ENCODE measurements at regions not wholly inside any gene's neighbourhood (a gene's known extent, or its start where the extent isn't known, plus 50 kb on each side); places are given as distances from the start of the nearest gene placed in this dataset.

DNA sequence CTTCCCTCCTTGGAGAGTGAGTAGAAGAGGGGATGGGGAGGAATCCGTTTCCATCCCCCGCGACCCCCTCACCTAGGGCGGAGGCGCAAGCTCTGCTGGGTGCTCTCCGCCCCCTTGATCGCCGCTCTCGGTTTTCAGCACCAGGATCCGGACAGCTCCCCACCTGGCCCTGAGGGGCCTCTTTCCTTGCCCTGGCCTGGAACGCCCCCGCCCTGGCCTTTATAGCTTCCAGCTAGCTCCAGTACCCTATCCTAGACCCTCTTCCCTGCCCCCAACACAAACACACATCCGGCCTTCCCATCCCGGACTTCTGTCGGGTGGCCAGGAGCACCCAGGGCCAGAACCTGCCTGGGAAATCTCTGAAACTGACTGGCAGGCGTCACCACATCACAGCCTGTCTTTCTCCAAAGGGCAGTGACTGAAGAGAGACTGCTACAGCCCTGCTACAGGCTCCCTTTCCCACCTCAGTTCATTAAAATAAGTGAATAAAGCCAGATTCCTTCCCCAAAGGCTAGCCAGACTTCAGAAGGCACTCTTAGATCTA lies 72.3 kb upstream of the LEP start:
- DNase-seq = no peak

- DNase-seq = no peak
Observed at GRCh38 chr7:128170461-128170860, 70.6 kb upstream of the LEP start.

- no peak for DNase-seq
Observed at GRCh38 chr7:128171342-128171918, 69.6 kb upstream of the LEP start.

- no peak for DNase-seq
Observed at GRCh38 chr7:128172151-128172550, 68.9 kb upstream of the LEP start.

DNA sequence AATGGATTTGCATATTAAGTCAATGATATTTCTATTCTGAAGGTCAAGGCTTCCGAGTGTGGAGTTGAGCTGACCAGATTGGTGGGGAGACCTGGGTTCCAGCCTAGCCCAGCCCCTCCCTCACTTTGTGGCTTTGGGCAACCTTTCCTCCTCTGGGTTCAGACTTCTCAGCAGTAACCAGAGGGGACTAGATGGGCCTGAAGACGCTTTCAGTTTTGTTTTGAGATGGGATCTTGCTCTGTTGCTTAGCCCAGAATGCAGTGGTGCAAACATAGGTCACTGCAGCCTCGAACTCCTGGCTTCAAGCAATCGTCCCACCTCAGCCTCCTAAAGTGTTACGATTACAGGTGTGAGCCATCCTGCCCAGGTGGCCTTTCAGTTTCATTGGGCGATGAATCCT lies 68.1 kb upstream of the LEP start:
- DNase-seq = no peak

DNA sequence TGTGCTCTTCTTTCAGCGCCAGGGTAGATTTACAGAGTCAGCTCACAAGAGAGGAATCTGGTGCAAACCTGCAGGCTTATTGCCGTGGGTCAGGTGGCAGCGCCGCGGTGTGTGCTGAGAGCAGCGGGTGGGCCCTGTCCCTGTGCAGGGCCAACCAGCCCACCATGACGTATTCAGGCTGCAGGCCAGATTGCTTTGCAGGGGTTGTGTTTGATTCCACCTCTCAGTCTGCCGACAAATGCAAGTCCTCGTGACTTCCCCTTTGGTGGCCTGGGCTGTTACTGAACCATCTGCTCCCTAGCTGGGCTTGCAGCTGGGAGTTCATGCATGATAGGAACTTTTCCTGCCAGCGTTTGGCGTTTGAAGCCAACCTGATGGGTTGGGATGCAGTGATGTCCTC lies 66.7 kb upstream of the LEP start:
- DNase-seq = no peak

- no peak for DNase-seq
Observed at GRCh38 chr7:128176696-128177095, 64.4 kb upstream of the LEP start.

- DNase-seq = no peak
Observed at GRCh38 chr7:128177768-128178550, 63.1 kb upstream of the LEP start.

DNA sequence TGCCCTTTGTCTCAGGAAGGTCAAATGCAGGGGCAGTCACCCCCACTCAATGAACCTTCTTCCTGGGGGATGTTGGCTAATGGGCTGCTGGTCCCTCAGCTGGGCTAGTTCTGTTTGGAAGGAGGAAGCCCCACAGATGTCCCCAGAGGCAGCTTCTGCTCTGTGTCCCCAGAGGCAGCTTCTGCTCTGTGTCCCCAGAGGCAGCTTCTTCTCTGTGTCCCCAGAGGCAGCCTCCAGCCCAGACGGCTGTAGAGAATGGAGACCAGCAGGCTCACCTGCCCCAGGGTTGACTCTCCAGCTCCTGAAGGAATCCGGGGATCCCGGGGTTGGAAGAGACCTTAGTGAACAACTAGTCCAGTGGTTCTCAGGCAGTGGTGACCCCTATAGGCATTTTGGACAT lies 62.5 kb upstream of the LEP start:
- DNase-seq = no peak

DNA sequence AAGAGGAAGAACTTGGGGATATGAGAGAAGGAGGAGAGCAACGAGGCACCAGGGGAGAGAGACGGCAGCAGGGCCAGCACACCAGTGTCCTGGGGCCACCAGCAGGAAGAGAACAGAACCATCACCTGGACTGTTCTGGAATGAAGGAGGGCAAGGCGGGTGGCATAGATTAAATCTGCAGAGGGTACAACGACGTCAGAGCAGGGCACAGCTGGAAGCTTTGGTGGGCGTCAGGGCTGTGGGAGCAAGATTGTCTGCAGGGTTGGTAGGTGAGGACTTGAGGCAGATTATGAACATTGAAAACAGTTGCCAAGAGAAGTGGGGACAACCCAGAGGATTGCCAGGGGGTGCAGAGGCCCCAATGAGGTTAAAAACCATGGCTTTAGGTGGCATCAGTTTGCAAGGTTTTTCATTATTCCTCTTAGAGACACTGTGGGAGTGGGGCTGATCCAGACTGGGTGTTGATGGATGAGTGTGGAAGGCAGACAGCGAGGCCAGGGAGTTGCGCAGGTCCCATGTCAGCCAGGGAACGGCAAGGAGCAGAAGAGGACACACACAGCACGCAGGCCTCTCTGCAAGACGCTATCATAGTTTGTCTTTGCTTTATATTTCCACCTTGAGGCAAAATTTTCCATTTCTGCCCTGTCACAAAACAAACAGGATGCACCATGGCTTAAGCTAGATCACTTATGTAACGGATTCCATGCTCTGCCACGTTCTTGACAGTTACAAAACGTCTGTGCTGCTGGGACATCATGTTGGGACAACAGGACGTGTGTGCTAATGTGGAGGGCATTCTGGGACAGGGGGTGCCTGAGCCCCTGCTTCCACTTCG lies 52.5 kb upstream of the LEP start:
- no peak for DNase-seq

DNA sequence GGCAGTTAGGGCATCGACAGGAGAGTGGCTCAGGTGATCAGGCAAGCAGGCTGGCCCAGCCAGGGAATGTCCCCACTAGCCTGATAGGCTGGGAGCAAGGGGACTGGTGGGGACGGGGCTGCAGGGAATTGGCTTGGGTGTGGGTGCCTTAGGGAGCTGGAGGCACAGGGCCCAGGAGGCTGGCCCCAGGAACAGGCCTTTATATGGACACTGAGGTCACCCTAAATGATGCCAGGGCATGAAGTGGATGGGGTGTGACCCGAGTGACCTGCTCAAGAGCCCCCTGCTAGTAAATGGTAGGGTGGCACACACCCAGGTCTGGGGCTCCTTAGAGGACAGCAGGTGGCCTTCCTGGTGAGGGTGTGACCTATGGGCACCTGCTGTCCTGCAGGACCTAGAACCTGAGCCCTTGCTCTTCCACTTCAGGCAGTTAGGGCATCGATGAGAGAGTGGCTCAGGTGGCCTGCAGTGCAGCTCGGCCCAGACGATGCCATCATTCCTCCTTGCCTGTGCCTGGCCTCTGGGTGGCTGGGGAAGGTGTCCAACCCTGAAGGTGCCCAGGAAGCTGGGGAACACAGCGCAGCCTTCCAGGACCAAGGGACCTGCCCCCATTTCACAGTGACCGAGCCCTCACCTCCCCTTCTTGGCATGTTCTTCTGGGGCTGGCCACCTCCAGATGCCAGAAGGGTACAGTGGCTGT lies 51.7 kb upstream of the LEP start:
- DNase-seq = no peak

- no peak for DNase-seq
Observed at GRCh38 chr7:128190051-128190647, 50.9 kb upstream of the LEP start.

GRCh38 chr7:128191136-128191844 lies 49.8 kb upstream of the LEP start:
- DNase-seq = no peak

Measured in CD4-positive, alpha-beta T cell treated with Interleukin-10 for 1 hour (primary cell).